ENCODE measurements at regions not wholly inside any gene's neighbourhood (a gene's known extent, or its start where the extent isn't known, plus 50 kb on each side); places are given as distances from the start of the nearest gene placed in this dataset.

- DNase-seq = no peak
- Histone ChIP-seq H3K27ac (no peak overlapping the region), H3K4me3 (no peak overlapping the region), H3K4me1 (no peaks in the 10 kb centered on the region), H3K9me3 (peaks cover 3% of the 10 kb centered on the region in 2 donors), H3K27me3 (no peaks in the 10 kb centered on the region), H3K36me3 (no peaks in the 10 kb centered on the region)
- 66 to 67% methylated on average over 4 to 5 of the region's 5 CpGs for WGBS, 2 donors (ENCODE audit: low coverage in 1 of 2)
- in situ Hi-C loops (cut with MboI; ENCODE audit: low pct_ligation_motif_present in 1 of 4, low pct_unique_long_range_greater_than_20kb in 1 of 4, low sequenced_read_pairs in 3 of 4) = no loop called here
- TF ChIP-seq EP300 (IDR thresholded peaks at IDR 0.05; ENCODE audit: low read depth) (no peak), POLR2A (IDR thresholded peaks at IDR 0.05) (no peak), POLR2AphosphoS5 (IDR thresholded peaks at IDR 0.05) (no peak)
- TF ChIP-seq, protein P1, sequence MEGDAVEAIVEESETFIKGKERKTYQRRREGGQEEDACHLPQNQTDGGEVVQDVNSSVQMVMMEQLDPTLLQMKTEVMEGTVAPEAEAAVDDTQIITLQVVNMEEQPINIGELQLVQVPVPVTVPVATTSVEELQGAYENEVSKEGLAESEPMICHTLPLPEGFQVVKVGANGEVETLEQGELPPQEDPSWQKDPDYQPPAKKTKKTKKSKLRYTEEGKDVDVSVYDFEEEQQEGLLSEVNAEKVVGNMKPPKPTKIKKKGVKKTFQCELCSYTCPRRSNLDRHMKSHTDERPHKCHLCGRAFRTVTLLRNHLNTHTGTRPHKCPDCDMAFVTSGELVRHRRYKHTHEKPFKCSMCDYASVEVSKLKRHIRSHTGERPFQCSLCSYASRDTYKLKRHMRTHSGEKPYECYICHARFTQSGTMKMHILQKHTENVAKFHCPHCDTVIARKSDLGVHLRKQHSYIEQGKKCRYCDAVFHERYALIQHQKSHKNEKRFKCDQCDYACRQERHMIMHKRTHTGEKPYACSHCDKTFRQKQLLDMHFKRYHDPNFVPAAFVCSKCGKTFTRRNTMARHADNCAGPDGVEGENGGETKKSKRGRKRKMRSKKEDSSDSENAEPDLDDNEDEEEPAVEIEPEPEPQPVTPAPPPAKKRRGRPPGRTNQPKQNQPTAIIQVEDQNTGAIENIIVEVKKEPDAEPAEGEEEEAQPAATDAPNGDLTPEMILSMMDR (IDR thresholded peaks at IDR 0.05) = no peak
- intact Hi-C loops (cut with DNase I; ENCODE audit: low total_unique reads) = no loop called here
Measured at GRCh38 chr3:83902787-83903533, 1055.8 kb upstream of the CADM2 start.

DNA sequence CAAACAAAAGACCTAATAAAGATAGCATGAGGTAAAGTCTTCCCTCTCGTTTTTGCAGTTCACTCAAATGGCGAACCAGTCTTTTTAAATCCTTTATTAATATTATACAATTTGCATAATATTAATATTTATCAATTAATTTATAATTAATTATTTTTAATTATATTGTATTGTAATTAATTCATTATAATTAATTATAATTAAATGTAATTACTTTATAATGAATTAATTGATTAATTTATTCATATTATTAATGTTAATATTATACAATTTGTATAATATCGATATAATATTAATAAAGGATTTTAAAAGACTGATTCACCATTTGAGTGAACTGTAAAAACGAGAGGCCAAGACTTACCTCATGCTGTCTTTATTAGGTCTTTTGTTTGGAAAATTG lies 1045.4 kb upstream of the CADM2 start:
- Histone ChIP-seq H3K9me3 (no peaks in the 10 kb centered on the region), H3K27ac (no peak overlapping the region), H3K27me3 (no peaks in the 10 kb centered on the region), H3K4me3 (no peak overlapping the region), H3K4me1 (no peaks in the 10 kb centered on the region), H3K36me3 (no peaks in the 10 kb centered on the region)
- in situ Hi-C loops (cut with MboI; ENCODE audit: low pct_ligation_motif_present in 1 of 4, low pct_unique_long_range_greater_than_20kb in 1 of 4, low sequenced_read_pairs in 3 of 4) (no loop called here), intact Hi-C loops (cut with DNase I; ENCODE audit: low total_unique reads) (no loop called here)
- DNase-seq = no peak
- TF ChIP-seq POLR2AphosphoS5 (IDR thresholded peaks at IDR 0.05) = no peak
- TF ChIP-seq EP300 (IDR thresholded peaks at IDR 0.05; ENCODE audit: low read depth) = no peak
- TF ChIP-seq POLR2A (IDR thresholded peaks at IDR 0.05) = no peak
- WGBS, 2 donors (ENCODE audit: low coverage in 1 of 2) = 67 to 73% methylated on average over 4 of the region's 4 CpGs

DNA sequence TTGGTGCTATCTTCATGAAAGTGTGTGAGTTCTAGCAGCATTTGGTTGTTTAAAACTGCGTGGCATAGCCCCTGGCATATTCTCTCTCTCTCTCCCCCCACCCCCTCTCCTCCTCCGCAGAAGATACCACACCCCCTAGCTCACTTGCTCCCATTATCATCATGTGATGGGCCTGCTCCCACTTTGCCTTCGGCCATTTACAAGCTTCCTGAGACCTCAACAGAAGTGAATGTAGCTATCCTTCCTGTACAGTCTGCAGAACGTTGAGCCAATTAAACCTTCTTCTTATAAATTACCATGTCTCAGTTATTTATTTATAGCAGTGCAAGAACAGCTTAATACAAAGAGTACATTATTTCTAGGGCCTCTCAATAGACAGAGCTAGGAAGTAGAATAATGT lies 1032.5 kb upstream of the CADM2 start:
- H3K9me3 ChIP-seq = peaks cover 17 to 19% of the 10 kb centered on the region in 2 donors
- H3K27ac ChIP-seq = no peak overlapping the region
- no peaks in the 10 kb centered on the region for H3K36me3 ChIP-seq
- no peaks in the 10 kb centered on the region for H3K4me1 ChIP-seq
- no peaks in the 10 kb centered on the region for H3K27me3 ChIP-seq
- in situ Hi-C loops (cut with MboI; ENCODE audit: low pct_ligation_motif_present in 1 of 4, low pct_unique_long_range_greater_than_20kb in 1 of 4, low sequenced_read_pairs in 3 of 4) (no loop called here), intact Hi-C loops (cut with DNase I; ENCODE audit: low total_unique reads) (no loop called here)
- H3K4me3 ChIP-seq = no peak overlapping the region
- WGBS, 2 donors (ENCODE audit: low coverage in 1 of 2) = 76 to 86% methylated on average over 1 to 4 of the region's 4 CpGs
- TF ChIP-seq EP300 (IDR thresholded peaks at IDR 0.05; ENCODE audit: low read depth) (no peak), POLR2AphosphoS5 (IDR thresholded peaks at IDR 0.05) (no peak), POLR2A (IDR thresholded peaks at IDR 0.05) (no peak)
- TF ChIP-seq, protein P1 (IDR thresholded peaks at IDR 0.05) = no peak
- no peak for DNase-seq

DNA sequence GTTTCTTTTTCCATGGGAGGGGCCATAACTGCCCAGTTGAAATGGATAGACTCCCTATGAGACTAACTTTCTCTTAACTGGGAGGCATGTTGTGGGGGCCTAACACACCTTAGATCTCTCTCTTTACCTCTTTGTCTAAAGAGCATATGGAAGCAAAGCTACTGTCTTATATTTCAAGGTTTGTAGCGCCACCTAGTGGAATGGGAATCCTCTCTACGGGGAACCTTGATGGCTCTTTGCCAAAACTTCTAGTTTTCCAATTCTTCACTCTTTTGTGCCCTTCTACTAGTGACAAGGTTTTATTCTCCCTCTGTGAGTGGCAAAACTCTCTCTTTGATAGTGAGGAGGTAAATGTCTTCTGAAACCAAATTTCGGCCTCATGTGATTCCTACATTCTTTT lies 1030.4 kb upstream of the CADM2 start:
- DNase-seq = no peak
- no peaks in the 10 kb centered on the region for H3K4me1 ChIP-seq
- 40 to 60% methylated on average over 2 to 3 of the region's 3 CpGs for WGBS, 2 donors (ENCODE audit: low coverage in 1 of 2)
- H3K27me3 ChIP-seq = no peaks in the 10 kb centered on the region
- no peak overlapping the region for H3K4me3 ChIP-seq
- no peak overlapping the region for H3K27ac ChIP-seq
- no peaks in the 10 kb centered on the region for H3K36me3 ChIP-seq
- in situ Hi-C loops (cut with MboI; ENCODE audit: low pct_ligation_motif_present in 1 of 4, low pct_unique_long_range_greater_than_20kb in 1 of 4, low sequenced_read_pairs in 3 of 4) = no loop called here
- intact Hi-C loops (cut with DNase I; ENCODE audit: low total_unique reads) = no loop called here
- TF ChIP-seq, protein P1 (IDR thresholded peaks at IDR 0.05) = no peak
- H3K9me3 ChIP-seq = peaks cover 19 to 22% of the 10 kb centered on the region in 2 donors

- TF ChIP-seq POLR2A (IDR thresholded peaks at IDR 0.05) (no peak), POLR2AphosphoS5 (IDR thresholded peaks at IDR 0.05) (no peak), EP300 (IDR thresholded peaks at IDR 0.05; ENCODE audit: low read depth) (no peak)
- TF ChIP-seq, protein P1 (IDR thresholded peaks at IDR 0.05) = no peak
- DNase-seq = no peak
- 60 to 77% methylated on average over 1 to 2 of the region's 2 CpGs for WGBS, 2 donors (ENCODE audit: low coverage in 1 of 2)
- no peak overlapping the region for H3K4me3 ChIP-seq
- no peaks in the 10 kb centered on the region for H3K27me3 ChIP-seq
- in situ Hi-C loops (cut with MboI; ENCODE audit: low pct_ligation_motif_present in 1 of 4, low pct_unique_long_range_greater_than_20kb in 1 of 4, low sequenced_read_pairs in 3 of 4) = no loop called here
- intact Hi-C loops (cut with DNase I; ENCODE audit: low total_unique reads) = no loop called here
- H3K27ac ChIP-seq = no peak overlapping the region
- H3K36me3 ChIP-seq = no peaks in the 10 kb centered on the region
- peaks cover 19 to 22% of the 10 kb centered on the region in 2 donors for H3K9me3 ChIP-seq
- H3K4me1 ChIP-seq = no peaks in the 10 kb centered on the region
Measured at GRCh38 chr3:83928903-83929302, 1029.9 kb upstream of the CADM2 start.

All from transverse colon (tissue), 4 donors.